IMR-90 (cell line): ENCODE measurements at regions not wholly inside any gene's neighbourhood (a gene's known extent, or its start where the extent isn't known, plus 50 kb on each side); places are given as distances from the start of the nearest gene placed in this dataset.

Experiments
- ATAC-seq: fragments of 200-7000 bp; cut with Tn5 transposase; 2 replicates; pipeline ENCODE4 v1.9.1; 2020; ENCODE audit warnings: low read depth, mild to moderate bottlenecking, moderate library complexity
- BruUV-seq: library from RNA; stranded (reverse); fragments of 400-500 nt; replicated peaks from 2 replicates; lab custom pipeline; 2021; lab: Mats Ljungman, UMichigan
- CTCF ChIA-PET: fragments of 300-600 bp; formaldehyde crosslinking; extraction: SDS; loops from one replicate; lab custom pipeline; 2021; ENCODE audit warnings: antibody characterized with exemption; lab: Yijun Ruan, JAX
- POLR2A ChIA-PET: fragments of 300-600 bp; sonication (Branson Sonifier 250); formaldehyde crosslinking; loops from one replicate; lab custom pipeline; 2022; ENCODE audit warnings: antibody characterized with exemption; ENCODE audit not compliant: unreplicated experiment; lab: Charles Lee
- DNase-seq: peaks from one replicate; pipeline ENCODE4 v3.0.0; 2013
- H2AFZ ChIP-seq: replicated peaks from 2 replicates; pipeline ENCODE3; 2013; ENCODE audit warnings: low read length, mild to moderate bottlenecking; ENCODE audit not compliant: poor library complexity
- H2AK5ac ChIP-seq: 2 replicates; pipeline ENCODE4 v1.6.1; 2013; ENCODE audit warnings: low read depth, low read length, inconsistent platforms
- H2AK9ac ChIP-seq: replicated peaks from 2 replicates; pipeline ENCODE3; 2013; ENCODE audit warnings: mild to moderate bottlenecking, low read depth, low read length, moderate library complexity; ENCODE audit not compliant: poor library complexity
- H2BK120ac ChIP-seq: 2 replicates; pipeline ENCODE4 v1.6.1; 2013; ENCODE audit warnings: low read depth, low read length, inconsistent platforms
- H2BK15ac ChIP-seq: 3 replicates; pipeline ENCODE4 v1.6.1; 2013; ENCODE audit warnings: low read depth, low read length, inconsistent platforms
- H2BK20ac ChIP-seq: 2 replicates; pipeline ENCODE4 v1.6.1; 2013; ENCODE audit warnings: low read depth, mild to moderate bottlenecking, inconsistent platforms, low read length, moderate library complexity
- H2BK5ac ChIP-seq: 2 replicates; pipeline ENCODE4 v1.6.1; 2013; ENCODE audit warnings: mild to moderate bottlenecking, low read depth, low read length, inconsistent platforms; ENCODE audit not compliant: poor library complexity, severe bottlenecking
- H3K14ac ChIP-seq: replicated peaks from 2 replicates; pipeline ENCODE4 v1.6.1; 2013; ENCODE audit warnings: low read depth, low read length, inconsistent platforms
- H3K18ac ChIP-seq: 2 replicates; pipeline ENCODE4 v1.6.1; 2013; ENCODE audit warnings: low read depth, low read length, control low read depth
- H3K23ac ChIP-seq: 2 replicates; pipeline ENCODE4 v1.6.1; 2013; ENCODE audit warnings: low read depth, low read length, inconsistent platforms
- H3K27ac ChIP-seq: 2 replicates; pipeline ENCODE4 v1.5.1; 2013; ENCODE audit warnings: mild to moderate bottlenecking, control low read depth, low read length; ENCODE audit not compliant: insufficient read depth
- H3K27me3 ChIP-seq: 2 replicates; pipeline ENCODE4 v1.6.1; 2013; ENCODE audit warnings: low read length; ENCODE audit not compliant: control insufficient read depth, insufficient read depth
- H3K36me3 ChIP-seq: 2 replicates; pipeline ENCODE4 v1.6.1; 2013; ENCODE audit warnings: low read length, mixed read lengths; ENCODE audit not compliant: control insufficient read depth, insufficient read depth
- H3K4ac ChIP-seq: 2 replicates; pipeline ENCODE4 v1.6.1; 2013; ENCODE audit warnings: low read depth, low read length, inconsistent platforms
- H3K4me1 ChIP-seq: 2 replicates; pipeline ENCODE4 v1.6.1; 2013; ENCODE audit warnings: low read length, mixed read lengths; ENCODE audit not compliant: control insufficient read depth, insufficient read depth
- H3K4me2 ChIP-seq: 2 replicates; pipeline ENCODE4 v1.6.1; 2013; ENCODE audit warnings: low read depth, mild to moderate bottlenecking, control low read depth, low read length, moderate library complexity
- H3K4me3 ChIP-seq: 2 replicates; pipeline ENCODE4 v1.5.1; 2013; ENCODE audit warnings: low read depth, mild to moderate bottlenecking, control low read depth, low read length, moderate library complexity; ENCODE audit not compliant: insufficient read depth
- H3K56ac ChIP-seq: 2 replicates; pipeline ENCODE4 v1.6.1; 2013; ENCODE audit warnings: low read length, inconsistent platforms; ENCODE audit not compliant: insufficient read depth; ENCODE audit errors: extremely low read depth
- H3K79me1 ChIP-seq, 2 experiments: 2 replicates each; pipeline ENCODE4 v1.6.1; 2013; ENCODE audit warnings: low read length in 2 of 2, inconsistent platforms in 1 of 2, low read depth in 1 of 2
- H3K9ac ChIP-seq: 2 replicates; pipeline ENCODE4 v1.6.1; 2013; ENCODE audit warnings: low read depth, low read length, control low read depth
- H3K9me1 ChIP-seq: 2 replicates; pipeline ENCODE4 v1.6.1; 2013; ENCODE audit warnings: low read length, inconsistent platforms; ENCODE audit not compliant: insufficient read depth
- H3K9me3 ChIP-seq: 2 replicates; pipeline ENCODE4 v1.6.1; 2013; ENCODE audit warnings: low read length; ENCODE audit not compliant: control insufficient read depth, insufficient read depth
- H4K20me1 ChIP-seq: 2 replicates; pipeline ENCODE4 v1.6.1; 2013; ENCODE audit warnings: low read length, inconsistent platforms; ENCODE audit not compliant: insufficient read depth
- H4K5ac ChIP-seq: 2 replicates; pipeline ENCODE4 v1.6.1; 2013; ENCODE audit warnings: mild to moderate bottlenecking, low read depth, low read length, control low read depth
- H4K8ac ChIP-seq, 2 experiments: 2 replicates each; pipeline ENCODE4 v1.6.1; 2013; ENCODE audit warnings: low read depth in 2 of 2, low read length in 2 of 2, control low read depth in 1 of 2, inconsistent platforms in 1 of 2
- H4K91ac ChIP-seq: 2 replicates; pipeline ENCODE4 v1.6.1; 2013; ENCODE audit warnings: low read depth, low read length, inconsistent platforms; ENCODE audit not compliant: insufficient read depth
- BHLHE40 ChIP-seq: fragments of 150-350 bp; IDR thresholded peaks from 2 replicates; pipeline ENCODE4 v1.6.1; 2016; ENCODE audit warnings: mild to moderate bottlenecking, low read depth, low read length
- CEBPB ChIP-seq: IDR thresholded peaks from 2 replicates; pipeline ENCODE4 v1.6.1; 2012; ENCODE audit warnings: low read depth, low read length, improper control_type of control experiment
- CHD1 ChIP-seq: IDR thresholded peaks from 2 replicates; pipeline ENCODE4 v1.6.1; 2012; ENCODE audit warnings: low read depth, low read length, improper control_type of control experiment
- CTCF ChIP-seq: conservative IDR thresholded peaks from 2 replicates; pipeline ENCODE4 v1.5.1; 2012; ENCODE audit warnings: mild to moderate bottlenecking, low read depth, low read length, improper control_type of control experiment
- MAZ ChIP-seq: IDR thresholded peaks from 2 replicates; pipeline ENCODE4 v1.6.1; 2012; ENCODE audit warnings: low read depth, mild to moderate bottlenecking, low read length, improper control_type of control experiment, moderate library complexity, borderline replicate concordance
- POLR2A ChIP-seq: IDR thresholded peaks from 2 replicates; pipeline ENCODE4 v1.6.1; 2012; ENCODE audit warnings: mild to moderate bottlenecking, low read depth, low read length
- RAD21 ChIP-seq: IDR thresholded peaks from 2 replicates; pipeline ENCODE4 v1.6.1; 2012; ENCODE audit warnings: low read length, improper control_type of control experiment
- SMC3 ChIP-seq: fragments of 150-350 bp; IDR thresholded peaks from 2 replicates; pipeline ENCODE4 v1.6.1; 2016; ENCODE audit warnings: low read depth, mild to moderate bottlenecking, antibody characterized with exemption, low read length, moderate library complexity
- WGBS, 2 experiments: methylation state at CpG; one replicate each; pipeline versions ENCODE4 v1.1.5 to v1.1.7; 2013; ENCODE audit warnings: missing lambda C conversion rate in 2 of 2; ENCODE audit not compliant: insufficient read length in 1 of 2; ENCODE audit errors: extremely low coverage in 2 of 2; 5-methylcytosine and 5-hydroxymethylcytosine counted together
- dilution Hi-C: fragments of 300-500 bp; cut with HindIII; formaldehyde crosslinking; loops from one replicate; pipeline ENCODE4 v1.14.3; 2018; ENCODE audit warnings: low sequenced_read_pairs; ENCODE audit not compliant: unreplicated experiment
- in situ Hi-C: fragments of 300-500 bp; cut with MboI; formaldehyde crosslinking; loops from 3 replicates; pipeline ENCODE4 v1.14.3; 2019; ENCODE audit warnings: low sequenced_read_pairs, inconsistent platforms, mixed read lengths
- intact Hi-C: fragments of 100-400 bp; cut with micrococcal nuclease; formaldehyde crosslinking; loops from 2 replicates; pipeline ENCODE4 v1.10.0; 2022

GRCh38 chr7:112550468-112551060, 69.8 kb downstream of the LSMEM1 start:
- no peak overlapping the region for H3K56ac ChIP-seq
- no TSS peak for BruUV-seq
- intact Hi-C loops = loop anchor here (1.0 to 2.0 kb wide), 8 partner anchors 68 to 1160 kb away; no protein-coding TSS in a partner anchor
- H2BK120ac ChIP-seq = no peak overlapping the region
- no peaks in the 10 kb centered on the region; the same call in 1 of the 2 replicates for H3K27me3 ChIP-seq
- H3K9me1 ChIP-seq = no peaks in the 10 kb centered on the region
- no peaks in the 10 kb centered on the region for H3K4me1 ChIP-seq
- no peak overlapping the region for H3K23ac ChIP-seq
- no CpG with 5 or more reads among the region's 2 CpGs for WGBS, 2 experiments
- no peak overlapping the region for H2AK5ac ChIP-seq
- no peak for TF ChIP-seq CHD1
- TF ChIP-seq BHLHE40 = no peak
- no peak for TF ChIP-seq CEBPB
- TF ChIP-seq CTCF = peak; percentile 94
- TF ChIP-seq SMC3 = peak; percentile 89
- TF ChIP-seq RAD21 = peak; percentile 96
- TF ChIP-seq POLR2A = 0 out of 2 replicates have a peak, but pooled peaks have one; percentile 39
- no peak for TF ChIP-seq MAZ
- no peak overlapping the region for H3K18ac ChIP-seq
- H4K5ac ChIP-seq = no peak overlapping the region
- in situ Hi-C loops = loop anchor here (25.0 kb wide), 1 partner anchor 1137 kb away; no protein-coding TSS in a partner anchor
- no peaks in the 10 kb centered on the region for H3K79me1 ChIP-seq
- H2BK15ac ChIP-seq = no peak overlapping the region
- H4K20me1 ChIP-seq = no peaks in the 10 kb centered on the region
- no peak overlapping the region for H2BK20ac ChIP-seq
- no peak overlapping the region for H4K91ac ChIP-seq
- peak; percentile 71 for DNase-seq
- no peak overlapping the region for H2AFZ ChIP-seq
- POLR2A ChIA-PET = no interaction called here
- no peak overlapping the region for H2AK9ac ChIP-seq
- H3K9me3 ChIP-seq = no peaks in the 10 kb centered on the region
- no peak overlapping the region for H3K9ac ChIP-seq
- no peak overlapping the region for H2BK5ac ChIP-seq
- H3K4ac ChIP-seq = no peak overlapping the region
- ATAC-seq = peak; percentile 87
- no peak overlapping the region for H3K4me2 ChIP-seq
- dilution Hi-C loops = no loop called here
- H3K14ac ChIP-seq = no peak overlapping the region
- no peak overlapping the region for H3K4me3 ChIP-seq
- H3K27ac ChIP-seq = no peak overlapping the region
- no peaks in the 10 kb centered on the region for H3K36me3 ChIP-seq
- CTCF ChIA-PET = interaction anchor here (0.5 to 1.6 kb wide), 12 partner anchors 13 to 871 kb away, joined by 3 to 10 read pairs (median 3); no protein-coding TSS in a partner anchor
- no peak overlapping the region for H4K8ac ChIP-seq
